ENCODE measurements at regions not wholly inside any gene's neighbourhood (a gene's known extent, or its start where the extent isn't known, plus 50 kb on each side); places are given as distances from the start of the nearest gene placed in this dataset.
A peak's percentile ranks its signal among the peaks of the same experiment; 100 is the strongest.

DNA sequence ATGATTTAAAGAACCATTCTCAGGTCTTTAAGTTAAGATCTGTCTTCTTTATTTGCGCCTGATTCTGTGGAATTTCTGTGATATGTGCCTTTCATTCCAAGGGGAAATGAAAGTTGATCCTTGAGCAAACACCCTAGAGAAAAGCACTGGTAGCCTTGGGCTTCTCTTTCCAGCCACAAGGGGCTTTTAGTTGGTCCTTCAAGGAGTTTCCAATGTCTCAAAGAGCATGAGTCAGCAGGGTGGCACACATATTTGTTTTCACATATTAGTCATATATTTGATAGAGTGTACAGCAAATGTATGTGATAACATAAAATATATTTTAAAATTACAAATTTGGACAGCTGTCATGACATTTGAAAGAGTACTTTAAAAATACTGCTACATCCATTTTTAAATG lies 339.5 kb downstream of the TXNL1 start:
- no peak for DNase-seq (ENCODE audit: low read depth, low spot score)
- no peaks in the 10 kb centered on the region for H3K9me3 ChIP-seq (ENCODE audit: control insufficient read depth, insufficient read depth, low read length)
- TF ChIP-seq, protein P1, sequence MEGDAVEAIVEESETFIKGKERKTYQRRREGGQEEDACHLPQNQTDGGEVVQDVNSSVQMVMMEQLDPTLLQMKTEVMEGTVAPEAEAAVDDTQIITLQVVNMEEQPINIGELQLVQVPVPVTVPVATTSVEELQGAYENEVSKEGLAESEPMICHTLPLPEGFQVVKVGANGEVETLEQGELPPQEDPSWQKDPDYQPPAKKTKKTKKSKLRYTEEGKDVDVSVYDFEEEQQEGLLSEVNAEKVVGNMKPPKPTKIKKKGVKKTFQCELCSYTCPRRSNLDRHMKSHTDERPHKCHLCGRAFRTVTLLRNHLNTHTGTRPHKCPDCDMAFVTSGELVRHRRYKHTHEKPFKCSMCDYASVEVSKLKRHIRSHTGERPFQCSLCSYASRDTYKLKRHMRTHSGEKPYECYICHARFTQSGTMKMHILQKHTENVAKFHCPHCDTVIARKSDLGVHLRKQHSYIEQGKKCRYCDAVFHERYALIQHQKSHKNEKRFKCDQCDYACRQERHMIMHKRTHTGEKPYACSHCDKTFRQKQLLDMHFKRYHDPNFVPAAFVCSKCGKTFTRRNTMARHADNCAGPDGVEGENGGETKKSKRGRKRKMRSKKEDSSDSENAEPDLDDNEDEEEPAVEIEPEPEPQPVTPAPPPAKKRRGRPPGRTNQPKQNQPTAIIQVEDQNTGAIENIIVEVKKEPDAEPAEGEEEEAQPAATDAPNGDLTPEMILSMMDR (IDR thresholded peaks at IDR 0.05; ENCODE audit: low read depth, low read length): peak; percentile 47
- H3K27me3 ChIP-seq (ENCODE audit: control insufficient read depth, insufficient read depth, low read length): no peaks in the 10 kb centered on the region
- no peak overlapping the region for H3K4me3 ChIP-seq (ENCODE audit: low read depth, low read length)
- POLR2A ChIA-PET: no interaction called here
- H3K27ac ChIP-seq (ENCODE audit: low read depth, low read length): no peak overlapping the region
- CTCF ChIA-PET: interaction anchor here (0.6 to 0.8 kb wide), 2 partner anchors 527 to 1064 kb away, joined by 3 read pairs; no protein-coding TSS in a partner anchor

DNA sequence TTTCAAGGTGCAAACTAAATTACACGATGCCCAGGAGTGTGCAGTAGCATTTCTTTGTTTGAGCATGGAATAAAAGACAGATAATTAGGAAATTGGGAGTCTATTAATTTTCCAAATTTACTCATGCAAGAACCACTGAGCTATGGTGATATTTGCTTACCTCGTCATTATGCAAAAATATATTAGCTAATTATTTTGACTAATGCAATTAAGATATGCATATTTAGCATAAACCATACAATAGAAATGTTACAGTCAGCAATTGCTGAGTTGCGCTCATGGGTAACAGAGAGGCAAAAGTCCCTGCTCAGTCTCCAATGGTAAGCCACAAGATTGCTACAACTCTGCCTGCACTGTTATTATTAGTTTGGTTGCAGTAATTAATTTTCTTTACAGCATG lies 342.0 kb downstream of the TXNL1 start:
- CTCF ChIA-PET: no interaction called here
- Histone ChIP-seq H3K27ac (ENCODE audit: low read depth, low read length) (no peak overlapping the region), H3K9me3 (ENCODE audit: control insufficient read depth, insufficient read depth, low read length) (no peaks in the 10 kb centered on the region), H3K27me3 (ENCODE audit: control insufficient read depth, insufficient read depth, low read length) (no peaks in the 10 kb centered on the region), H3K4me3 (ENCODE audit: low read depth, low read length) (no peak overlapping the region)
- POLR2A ChIA-PET: no interaction called here
- DNase-seq (ENCODE audit: low read depth, low spot score): no peak
- TF ChIP-seq, protein P1 (IDR thresholded peaks at IDR 0.05; ENCODE audit: low read depth, low read length): no peak

DNA sequence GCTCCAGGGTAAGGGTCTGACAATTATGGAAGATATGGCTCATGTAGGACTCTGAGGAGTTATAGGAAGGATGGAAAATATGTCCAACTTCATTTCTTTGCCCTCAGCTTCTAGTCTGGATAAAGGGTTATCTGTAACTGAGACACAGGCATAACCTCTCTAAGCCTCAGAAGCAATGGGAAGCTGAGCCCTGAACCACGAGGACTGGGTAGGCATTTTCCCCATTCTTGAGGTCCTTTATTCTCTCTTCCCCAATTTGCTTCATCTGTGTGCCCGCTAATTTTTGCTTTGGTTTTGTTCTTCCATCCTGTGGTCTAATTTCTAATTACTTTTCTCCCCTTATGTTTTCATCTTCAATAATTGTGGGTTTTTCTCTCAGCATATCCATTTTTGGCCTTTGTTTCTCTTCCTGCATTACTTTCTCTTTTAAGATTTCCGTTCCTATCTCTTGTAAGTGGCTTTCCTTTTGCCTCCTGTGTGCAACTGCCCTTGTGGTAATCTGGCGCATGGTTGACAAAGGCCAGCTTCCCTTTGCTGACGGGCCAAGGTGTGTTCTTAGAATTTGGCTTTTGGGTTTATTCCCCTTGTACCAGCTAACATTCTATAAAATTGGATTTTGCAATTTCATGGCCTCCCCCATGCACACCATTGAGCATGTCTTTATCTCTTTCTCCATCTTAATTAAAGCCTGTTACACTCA lies 343.8 kb downstream of the TXNL1 start:
- ChIA-PET CTCF (no interaction called here), POLR2A (no interaction called here)
- DNase-seq (ENCODE audit: low read depth, low spot score): no peak
- Histone ChIP-seq H3K27me3 (ENCODE audit: control insufficient read depth, insufficient read depth, low read length) (no peaks in the 10 kb centered on the region), H3K4me3 (ENCODE audit: low read depth, low read length) (no peak overlapping the region), H3K9me3 (ENCODE audit: control insufficient read depth, insufficient read depth, low read length) (no peaks in the 10 kb centered on the region), H3K27ac (ENCODE audit: low read depth, low read length) (no peak overlapping the region)
- TF ChIP-seq, protein P1 (IDR thresholded peaks at IDR 0.05; ENCODE audit: low read depth, low read length): no peak

DNA sequence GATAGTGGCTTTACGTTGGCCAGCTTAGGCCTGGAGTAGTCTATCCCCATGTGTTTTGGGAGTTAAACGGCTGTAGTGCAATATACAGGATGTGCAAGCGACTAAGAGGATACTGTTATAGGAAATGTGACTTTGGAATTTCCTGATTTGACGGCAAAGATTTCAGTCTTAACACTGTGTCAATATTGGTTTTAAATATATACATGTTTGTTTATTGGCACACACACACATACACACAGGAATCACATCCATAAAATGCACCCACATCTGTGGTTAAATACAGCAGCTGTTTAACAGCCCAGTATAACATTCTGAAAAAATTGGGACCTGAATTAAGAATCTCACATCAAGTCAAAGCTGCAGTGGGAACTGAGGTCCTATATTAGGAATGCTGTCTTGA lies 347.1 kb downstream of the TXNL1 start:
- no peak for DNase-seq (ENCODE audit: low read depth, low spot score)
- CTCF ChIA-PET: interaction anchor here (0.6 kb wide), 2 partner anchors 836 to 1056 kb away, joined by 4 to 5 read pairs; no protein-coding TSS in a partner anchor
- POLR2A ChIA-PET: no interaction called here
- H3K4me3 ChIP-seq (ENCODE audit: low read depth, low read length): no peak overlapping the region
- H3K27me3 ChIP-seq (ENCODE audit: control insufficient read depth, insufficient read depth, low read length): no peaks in the 10 kb centered on the region
- TF ChIP-seq, protein P1 (IDR thresholded peaks at IDR 0.05; ENCODE audit: low read depth, low read length): no peak
- H3K27ac ChIP-seq (ENCODE audit: low read depth, low read length): no peak overlapping the region
- no peaks in the 10 kb centered on the region for H3K9me3 ChIP-seq (ENCODE audit: control insufficient read depth, insufficient read depth, low read length)

DNA sequence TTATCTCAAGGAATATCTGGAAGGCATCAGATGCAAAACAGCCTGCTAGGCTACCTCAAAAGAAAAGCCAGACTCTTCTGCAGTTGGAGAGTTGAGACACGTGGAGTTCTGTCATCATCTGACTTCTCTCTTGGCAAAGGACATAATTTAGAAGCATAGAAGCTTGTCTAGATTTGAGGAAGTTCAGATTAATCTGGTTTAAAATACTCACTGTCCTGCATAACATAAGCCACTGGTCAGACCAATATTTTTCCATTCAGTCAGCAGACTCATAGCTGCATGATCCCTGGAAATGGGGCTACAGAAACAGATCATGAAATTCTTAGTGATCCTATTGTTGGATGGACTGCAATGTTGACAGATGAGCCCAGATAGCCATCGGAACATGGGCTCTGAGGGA lies 349.0 kb downstream of the TXNL1 start:
- TF ChIP-seq, protein P1 (IDR thresholded peaks at IDR 0.05; ENCODE audit: low read depth, low read length): no peak
- Histone ChIP-seq H3K4me3 (ENCODE audit: low read depth, low read length) (no peak overlapping the region), H3K27ac (ENCODE audit: low read depth, low read length) (no peak overlapping the region), H3K9me3 (ENCODE audit: control insufficient read depth, insufficient read depth, low read length) (no peaks in the 10 kb centered on the region), H3K27me3 (ENCODE audit: control insufficient read depth, insufficient read depth, low read length) (no peaks in the 10 kb centered on the region)
- POLR2A ChIA-PET: no interaction called here
- no peak for DNase-seq (ENCODE audit: low read depth, low spot score)
- CTCF ChIA-PET: no interaction called here

Data from AG04450 (cell line).